HUDEP-2 (cell line): ENCODE measurements at regions not wholly inside any gene's neighbourhood (a gene's known extent, or its start where the extent isn't known, plus 50 kb on each side); places are given as distances from the start of the nearest gene placed in this dataset.
"Not testable (repeated sequence)": the region's sequence is repeated elsewhere in the genome, so short reads cannot be mapped to it uniquely, and the experiment has no call there.

ENCODE experiments used
- DNase-seq, 76 experiments: peaks; one replicate each; lab custom pipeline; 2025; ENCODE audit not compliant: unreplicated experiment in 76 of 76; lab: John Stamatoyannopoulos, UW

DNA sequence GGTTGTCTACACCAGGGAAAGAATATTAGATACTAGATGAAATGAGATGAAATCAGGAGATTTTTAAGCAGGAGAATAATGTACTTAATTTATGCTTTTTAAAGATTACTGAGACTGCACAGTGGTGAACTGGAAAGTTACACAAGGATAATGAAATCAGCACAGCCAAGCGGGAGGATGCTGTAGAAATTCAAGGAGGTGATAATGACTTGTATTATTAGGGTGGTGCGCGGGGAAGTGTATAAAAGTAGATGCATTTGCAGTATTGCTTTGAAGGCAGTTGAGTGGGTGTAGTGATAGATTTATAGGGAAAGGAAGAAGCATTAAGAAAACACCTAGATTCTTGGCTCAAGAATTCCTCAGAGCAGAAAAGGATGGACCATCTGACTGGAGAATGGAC lies 359.5 kb upstream of the SPHKAP start:
- DNase-seq = no peak

DNA sequence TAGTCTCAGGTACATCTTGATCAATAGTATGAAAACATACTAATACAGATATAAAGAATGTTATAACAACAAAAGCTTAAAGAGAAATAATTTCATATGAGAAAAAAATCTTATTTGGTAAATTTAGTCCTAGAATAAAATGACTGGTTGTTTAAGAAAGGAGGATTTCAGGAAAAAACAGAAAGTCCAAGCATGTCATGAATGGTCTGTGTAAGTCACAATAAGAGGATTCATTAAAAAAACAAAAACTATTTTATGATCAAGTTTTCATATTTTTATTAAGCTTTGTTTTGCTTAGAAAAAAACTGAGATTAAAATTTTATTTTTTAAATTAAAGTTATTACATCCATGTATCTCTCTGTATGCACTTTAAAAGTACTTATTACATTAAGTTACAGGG lies 353.9 kb upstream of the SPHKAP start:
- no peak for DNase-seq

- DNase-seq = no peak
Measured at GRCh38 chr2:228533156-228533555, 351.7 kb upstream of the SPHKAP start.

- no peak for DNase-seq
Measured at GRCh38 chr2:228532233-228532632, 350.7 kb upstream of the SPHKAP start.

- DNase-seq = no peak
Measured at GRCh38 chr2:228527197-228527881, 345.9 kb upstream of the SPHKAP start.

DNA sequence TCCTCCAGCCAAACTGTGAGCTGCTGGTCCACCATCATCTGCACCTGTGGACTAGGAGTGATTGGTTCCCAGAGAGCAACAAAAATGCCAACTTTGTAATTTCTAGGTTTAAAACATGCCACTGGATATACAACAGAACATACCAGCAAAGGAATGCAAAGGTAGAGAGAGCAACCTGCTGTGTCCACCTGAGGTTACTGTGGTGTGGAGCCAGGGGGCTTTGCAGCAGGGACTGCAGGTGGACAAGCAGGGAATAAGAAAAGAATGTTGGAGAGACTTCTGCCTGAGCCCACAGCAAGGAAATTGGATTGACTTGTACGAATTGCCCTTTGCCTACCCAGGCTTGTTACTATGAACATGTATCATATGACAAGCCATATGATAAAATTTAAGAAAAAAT lies 345.2 kb upstream of the SPHKAP start:
- no peak for DNase-seq

DNA sequence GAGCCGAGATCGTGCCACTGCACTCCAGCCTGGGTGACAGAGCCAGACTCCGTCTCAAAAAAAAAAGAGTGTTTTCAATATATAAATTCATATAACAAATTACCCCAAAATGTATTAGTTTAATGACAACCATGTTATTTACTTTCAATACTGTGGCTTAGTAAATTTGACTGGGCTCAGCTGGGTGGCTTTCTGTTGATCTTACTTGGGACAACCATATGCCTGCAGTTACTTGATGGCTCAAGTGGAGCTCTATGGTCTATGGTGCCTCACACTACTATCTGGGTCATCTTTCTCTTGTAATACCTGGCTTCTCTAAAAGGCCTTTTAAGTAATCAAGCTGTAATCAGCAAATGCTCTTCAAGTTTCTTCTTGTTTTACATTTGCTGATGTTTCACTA lies 341.5 kb upstream of the SPHKAP start:
- no peak for DNase-seq

DNA sequence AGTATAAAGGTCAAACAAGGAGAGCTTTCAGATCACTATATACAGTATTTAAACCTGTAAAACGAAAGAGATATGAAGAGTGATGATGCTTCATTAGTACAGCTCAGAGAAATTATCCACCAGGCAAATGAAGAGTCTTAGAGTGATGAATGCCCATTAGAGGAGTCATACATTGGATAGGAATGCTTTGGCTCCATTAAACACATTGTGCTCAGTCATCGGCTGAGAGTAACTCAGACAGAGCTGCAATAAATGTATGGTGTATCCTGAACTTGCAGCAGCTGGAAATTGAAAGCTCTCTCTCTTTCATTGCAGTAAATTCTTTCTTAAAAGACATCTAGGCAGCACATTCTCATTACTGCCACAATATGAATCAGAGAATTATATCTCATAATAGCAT lies 340.8 kb upstream of the SPHKAP start:
- DNase-seq = no peak

DNA sequence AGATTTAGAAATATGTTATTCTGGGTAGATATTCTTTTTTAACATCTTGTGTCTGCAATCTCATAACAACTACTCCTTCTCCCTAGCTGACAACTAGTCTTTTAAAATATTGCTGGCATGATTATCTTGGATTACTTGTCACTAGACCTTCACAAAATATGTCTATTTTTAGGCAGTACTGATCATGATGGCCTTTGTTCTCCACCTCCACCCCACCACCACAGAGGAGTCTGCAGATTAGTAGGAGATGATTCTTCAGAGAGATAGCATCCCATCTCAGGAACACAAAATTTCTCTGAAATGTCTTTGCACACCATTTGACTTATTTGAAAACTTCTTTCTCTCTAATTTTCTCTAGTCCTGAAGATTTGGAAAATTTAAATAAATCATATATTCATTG lies 338.1 kb upstream of the SPHKAP start:
- no peak for DNase-seq

- DNase-seq = no peak
Measured at GRCh38 chr2:228516019-228516418, 334.5 kb upstream of the SPHKAP start.

DNA sequence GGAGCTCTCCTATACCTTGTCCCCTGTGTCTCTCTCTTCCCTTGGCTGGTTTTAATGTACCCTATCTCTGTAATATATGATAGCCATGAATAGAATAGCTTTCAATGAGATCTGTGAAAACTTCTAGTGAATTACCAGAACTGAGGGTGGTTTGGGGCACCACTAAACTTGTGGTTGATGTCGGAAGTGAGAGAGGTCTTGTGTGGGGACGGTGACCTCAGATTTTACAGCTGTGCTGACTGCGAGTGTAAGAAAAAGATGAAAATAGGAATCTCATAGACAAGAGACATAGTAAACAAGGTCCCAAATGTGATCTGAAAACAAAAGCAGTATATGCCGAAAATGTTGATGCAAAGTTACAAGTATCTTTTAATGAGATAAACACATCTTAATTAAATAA lies 332.0 kb upstream of the SPHKAP start:
- DNase-seq = not testable (repeated sequence)

GRCh38 chr2:228509021-228509420 lies 327.5 kb upstream of the SPHKAP start:
- DNase-seq = no peak

DNA sequence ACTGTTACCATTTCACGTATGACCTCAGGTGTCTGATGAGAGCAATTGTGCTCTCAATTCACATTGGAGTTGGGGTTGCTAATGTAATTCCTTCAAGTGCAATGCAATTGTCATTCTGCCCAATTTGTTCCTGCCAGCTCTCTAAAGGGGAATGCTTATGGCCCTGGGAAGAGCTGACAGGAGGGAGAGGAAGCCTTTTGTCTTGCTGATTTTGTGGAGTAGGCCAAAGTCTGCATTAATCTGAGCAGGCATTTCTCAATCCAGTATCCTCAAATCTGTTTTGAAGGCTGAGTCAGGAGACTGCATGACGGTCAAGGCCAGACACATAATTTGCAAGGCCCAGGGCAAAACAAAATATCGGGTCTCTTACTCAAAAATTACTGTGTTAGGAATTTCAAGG lies 326.4 kb upstream of the SPHKAP start:
- no peak for DNase-seq

DNA sequence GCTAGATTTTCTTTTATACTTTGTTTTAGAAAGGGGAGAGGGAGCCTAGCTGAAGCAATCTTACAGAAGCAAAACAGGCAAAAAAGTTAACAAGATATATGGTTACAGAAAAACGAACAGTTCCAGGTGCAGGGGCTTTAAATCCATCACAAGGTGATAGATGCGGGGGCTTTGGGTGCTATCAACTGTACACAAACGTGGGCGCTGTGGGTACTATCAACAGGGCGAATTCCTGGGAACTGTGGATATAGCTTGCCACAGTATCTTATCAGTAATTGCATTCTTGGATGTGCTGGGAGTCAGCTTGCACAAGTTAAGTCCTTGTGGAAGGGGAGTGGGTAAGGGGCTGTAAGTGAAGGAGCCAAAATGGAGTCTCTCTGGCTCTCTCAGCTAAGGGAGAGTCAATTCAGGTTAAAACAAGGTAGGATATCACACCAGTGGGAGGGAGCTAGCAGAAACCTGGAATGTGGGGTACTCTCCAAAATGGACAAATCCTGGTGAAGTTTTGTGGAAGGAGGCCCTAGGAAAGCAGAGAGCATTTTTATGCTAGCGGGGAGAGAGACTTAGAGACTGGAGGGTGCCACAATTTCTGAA lies 325.8 kb upstream of the SPHKAP start:
- no peak for DNase-seq

DNA sequence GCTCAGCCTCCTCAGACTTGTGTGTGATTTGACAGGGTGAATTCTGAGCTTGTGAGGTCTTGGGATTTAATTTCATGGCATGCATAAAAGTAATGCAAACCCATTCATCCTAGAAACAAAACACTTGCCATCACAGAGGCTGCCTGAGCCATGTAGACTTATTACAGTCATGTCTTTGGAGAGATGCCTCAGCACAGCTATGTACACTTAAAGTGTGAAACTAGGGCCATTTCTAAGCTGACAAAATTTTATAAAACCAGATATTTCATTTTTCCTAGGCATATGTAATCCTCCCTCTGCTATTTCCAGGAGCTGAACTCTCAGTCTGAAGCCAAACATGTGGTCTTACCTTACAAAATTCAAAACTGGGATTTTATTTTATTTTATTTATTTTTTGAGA lies 322.2 kb upstream of the SPHKAP start:
- no peak for DNase-seq

- no peak for DNase-seq
Measured at GRCh38 chr2:228493852-228494251, 312.4 kb upstream of the SPHKAP start.

DNA sequence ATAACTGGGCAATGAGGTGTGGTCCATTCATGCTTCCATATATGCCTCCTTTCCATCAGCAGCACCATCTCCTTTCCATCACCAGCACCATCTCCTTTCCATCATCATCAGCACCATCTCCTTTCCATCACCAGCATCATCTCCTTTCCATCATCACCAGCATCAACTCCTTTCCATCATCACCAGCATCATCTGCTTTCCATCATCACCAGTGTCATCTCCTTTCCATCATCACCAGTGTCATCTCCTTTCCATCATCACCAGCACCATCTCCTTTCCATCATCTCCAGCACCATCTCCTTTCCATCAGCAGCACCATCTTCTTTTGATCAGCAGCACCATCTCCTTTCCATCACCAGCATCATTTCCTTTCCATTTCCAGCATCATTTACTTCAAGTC lies 297.5 kb upstream of the SPHKAP start:
- no peak for DNase-seq

DNA sequence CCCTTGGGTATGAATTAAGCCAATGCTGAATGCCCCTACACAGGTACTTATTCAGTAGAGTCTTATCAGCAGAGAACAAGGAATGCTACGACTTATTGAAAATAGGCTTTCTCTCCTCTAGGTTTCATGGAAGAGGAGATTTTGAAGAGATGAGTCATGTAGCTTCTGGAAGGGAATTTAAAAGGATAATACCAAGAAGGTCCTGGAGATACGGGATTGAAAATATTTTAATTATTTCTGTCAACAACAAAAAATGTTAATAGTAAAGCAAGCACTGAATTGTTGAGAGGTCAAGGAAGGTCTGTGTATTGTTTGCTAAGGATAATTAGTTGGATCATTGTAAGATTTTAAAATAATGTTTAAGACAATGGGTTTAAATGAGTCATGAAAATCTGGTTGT lies 293.0 kb upstream of the SPHKAP start:
- DNase-seq = no peak

DNA sequence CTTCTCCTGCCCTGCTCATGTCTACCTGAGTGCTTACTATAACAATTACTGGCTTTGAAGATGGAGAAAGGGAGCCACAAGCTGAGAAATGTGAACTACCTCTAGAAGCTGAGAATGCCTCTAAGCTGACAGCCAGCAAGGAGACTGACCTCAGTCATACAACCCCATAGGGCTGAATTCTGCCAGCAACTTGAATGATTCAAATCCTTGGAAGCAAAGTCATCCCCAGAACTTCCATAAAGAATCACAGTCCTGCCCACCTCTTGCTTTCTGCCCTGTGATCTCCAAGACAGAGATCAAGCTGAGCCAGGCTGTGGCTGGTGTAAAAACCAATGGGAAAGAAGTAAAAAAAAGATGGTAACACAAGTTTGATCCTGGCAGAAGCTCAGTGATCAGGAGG lies 288.2 kb upstream of the SPHKAP start:
- no peak for DNase-seq

DNA sequence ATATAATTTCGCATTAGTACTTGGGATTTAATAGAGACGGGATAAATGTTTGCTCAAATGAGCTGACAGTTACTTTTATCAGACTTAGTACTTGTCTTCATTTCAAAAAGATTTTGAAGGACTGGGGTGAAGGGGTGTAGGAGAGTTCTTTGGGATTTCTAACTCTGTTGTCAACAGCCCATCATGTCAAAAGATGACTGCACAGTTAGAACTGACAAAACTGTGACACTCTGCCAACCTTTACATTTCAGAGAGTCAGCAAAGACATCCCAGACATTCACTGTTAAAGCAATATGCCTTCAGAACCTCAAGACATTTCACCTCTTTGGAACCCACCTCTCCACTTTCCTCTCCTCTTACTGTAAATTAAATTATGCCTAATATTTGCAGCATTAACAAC lies 285.4 kb upstream of the SPHKAP start:
- no peak for DNase-seq

- DNase-seq = no peak
Measured at GRCh38 chr2:228465408-228465807, 283.9 kb upstream of the SPHKAP start.

GRCh38 chr2:228458364-228458763 lies 276.9 kb upstream of the SPHKAP start:
- DNase-seq = no peak
